GM13977 (cell line): ENCODE measurements at regions not wholly inside any gene's neighbourhood (a gene's known extent, or its start where the extent isn't known, plus 50 kb on each side); places are given as distances from the start of the nearest gene placed in this dataset.
"Not testable (repeated sequence)": the region's sequence is repeated elsewhere in the genome, so short reads cannot be mapped to it uniquely, and the experiment has no call there.

Experiments
- DNase-seq: peaks from one replicate; pipeline ENCODE4 v3.0.0; 2012; ENCODE audit warnings: low spot score
- CTCF ChIP-seq: IDR thresholded peaks from 2 replicates; pipeline ENCODE4 v1.5.1; 2012; ENCODE audit warnings: mild to moderate bottlenecking, control low read depth; ENCODE audit not compliant: insufficient read depth; ENCODE audit errors: extremely low read depth, missing control alignments
- in situ Hi-C: fragments of 300-500 bp; cut with MboI; formaldehyde crosslinking; loops from one replicate; pipeline ENCODE4 v1.12.0; 2022; ENCODE audit warnings: low sequenced_read_pairs, low pct_unique_long_range_greater_than_20kb, mixed read lengths, inconsistent platforms; ENCODE audit not compliant: unreplicated experiment

- no peak for DNase-seq
- in situ Hi-C loops, result no loop called here
- no peak for TF ChIP-seq CTCF
Measured at GRCh38 chr16:6732166-6732565, 600.5 kb upstream of the RBFOX1 start.

GRCh38 chr16:6728381-6728780 lies 604.3 kb upstream of the RBFOX1 start:
- in situ Hi-C loops, result no loop called here
- no peak for DNase-seq
- TF ChIP-seq CTCF, result no peak

- in situ Hi-C loops, result no loop called here
- no peak for DNase-seq
- TF ChIP-seq CTCF, result no peak
Measured at GRCh38 chr16:6726621-6727020, 606.0 kb upstream of the RBFOX1 start.

- in situ Hi-C loops, result no loop called here
- no peak for DNase-seq
- no peak for TF ChIP-seq CTCF
Measured at GRCh38 chr16:6725634-6726331, 606.9 kb upstream of the RBFOX1 start.

- in situ Hi-C loops, DNase-seq: not testable (repeated sequence)
Measured at GRCh38 chr16:6725206-6725605, 607.4 kb upstream of the RBFOX1 start.

- no peak for TF ChIP-seq CTCF
- no peak for DNase-seq
- in situ Hi-C loops, result no loop called here
Measured at GRCh38 chr16:6722786-6723185, 609.9 kb upstream of the RBFOX1 start.

- no peak for TF ChIP-seq CTCF
- DNase-seq, result no peak
- in situ Hi-C loops, result no loop called here
Measured at GRCh38 chr16:6714510-6714909, 618.1 kb upstream of the RBFOX1 start.
